NCI-H748 treated with DMSO at 0.1 percent for 48 hours (cell line): ENCODE measurements at regions not wholly inside any gene's neighbourhood (a gene's known extent, or its start where the extent isn't known, plus 50 kb on each side); places are given as distances from the start of the nearest gene placed in this dataset.
"Not testable (repeated sequence)": the region's sequence is repeated elsewhere in the genome, so short reads cannot be mapped to it uniquely, and the experiment has no call there.

Experiments
- DNase-seq: peaks from one replicate; lab custom pipeline; 2025; lab: John Stamatoyannopoulos, UW

DNA sequence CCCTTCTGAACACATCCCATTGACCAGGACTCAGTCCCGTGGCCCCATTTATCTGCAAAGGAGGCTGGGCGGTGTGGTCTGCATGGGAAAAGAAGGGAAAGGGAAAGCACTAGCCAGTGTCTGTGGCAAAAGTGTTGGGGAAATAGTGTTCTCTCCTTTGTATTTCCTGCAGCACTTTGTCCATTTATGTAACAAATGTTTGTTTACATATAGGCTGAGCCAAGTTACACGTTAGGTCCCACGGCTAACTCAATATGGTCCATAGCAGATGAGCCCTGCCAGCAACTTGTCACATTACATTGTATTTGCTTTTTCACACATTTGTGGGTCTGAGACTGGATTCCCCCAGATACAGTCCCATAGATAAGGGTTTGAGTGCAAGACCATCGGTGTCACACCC lies 260.5 kb downstream of the MSX2 start:
- no peak for DNase-seq

DNA sequence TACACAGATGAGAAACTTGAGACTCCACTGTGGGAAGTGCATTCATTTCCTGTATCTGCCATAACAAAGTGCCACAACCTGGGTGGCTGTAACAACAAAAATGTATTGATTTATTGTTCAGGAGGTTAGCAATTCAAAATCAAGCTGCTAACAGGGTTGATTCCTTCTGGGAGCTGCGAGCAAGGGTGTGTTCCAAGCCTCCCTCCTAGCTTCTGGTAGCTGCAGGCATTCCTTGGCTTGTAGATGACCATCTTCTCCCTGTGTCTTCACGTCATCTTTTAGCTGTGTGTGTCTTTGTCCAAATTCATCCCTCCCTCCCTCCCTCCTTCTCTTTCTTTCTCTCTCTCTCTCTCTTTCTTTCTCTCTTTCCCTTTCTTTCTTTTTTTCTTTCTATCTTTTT lies 258.1 kb downstream of the MSX2 start:
- no peak for DNase-seq

DNA sequence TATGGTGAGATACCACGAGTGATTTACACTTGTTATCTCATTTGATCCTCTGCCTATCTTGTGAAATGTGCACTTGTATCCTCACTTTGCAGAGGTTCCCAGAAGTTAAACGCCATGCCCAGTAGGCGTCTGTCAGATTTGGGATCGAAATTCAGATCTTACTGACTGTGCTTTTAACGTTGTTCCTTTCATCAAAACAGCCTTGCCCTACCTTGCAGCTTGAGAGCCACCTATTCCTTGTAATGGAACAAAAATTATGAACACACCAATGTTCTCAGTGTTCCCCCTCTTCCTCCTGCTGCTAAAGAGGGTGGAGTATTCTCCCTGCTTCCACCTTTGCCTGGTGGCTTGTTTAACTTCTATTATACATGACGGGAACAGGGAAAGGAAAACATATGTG lies 257.0 kb downstream of the MSX2 start:
- DNase-seq: no peak

DNA sequence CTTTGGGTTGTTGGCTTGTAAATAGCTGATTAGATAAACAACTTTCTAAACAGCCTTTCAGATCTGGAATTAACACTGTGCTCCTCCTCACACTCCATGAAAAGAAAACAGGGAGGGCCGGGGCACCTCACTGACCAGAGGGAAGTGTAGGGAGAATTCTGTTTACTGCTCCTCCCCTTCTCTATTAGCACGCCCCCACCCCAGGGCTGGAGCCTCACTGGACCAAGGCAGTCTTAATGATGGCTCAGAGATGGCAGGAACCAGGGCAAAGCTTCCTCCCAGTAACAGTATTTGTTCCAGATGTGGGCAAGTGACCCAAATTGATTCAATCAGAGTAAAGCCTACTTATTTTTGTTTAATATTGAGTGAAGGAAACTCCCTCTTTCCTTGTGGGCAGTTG lies 256.6 kb downstream of the MSX2 start:
- no peak for DNase-seq

DNA sequence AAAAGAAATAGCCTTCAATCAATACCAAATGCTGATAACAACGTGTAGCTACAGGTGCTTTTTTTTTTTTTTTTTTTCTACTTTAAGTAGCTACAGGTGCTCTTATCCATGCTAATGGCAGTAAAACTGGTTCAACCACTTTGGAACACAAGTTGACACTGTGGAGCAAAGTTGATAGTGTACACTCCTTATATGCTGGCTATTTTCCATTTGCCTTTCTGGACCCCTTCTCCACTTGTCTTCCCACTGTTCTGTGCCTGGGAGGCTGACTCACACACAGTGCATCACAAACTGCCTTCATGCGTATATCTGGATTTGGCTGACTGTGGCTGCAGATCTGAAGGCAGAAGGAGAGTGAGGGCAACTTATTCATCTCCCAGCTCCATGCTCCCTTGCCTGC lies 247.9 kb downstream of the MSX2 start:
- DNase-seq: peak; percentile 91

DNA sequence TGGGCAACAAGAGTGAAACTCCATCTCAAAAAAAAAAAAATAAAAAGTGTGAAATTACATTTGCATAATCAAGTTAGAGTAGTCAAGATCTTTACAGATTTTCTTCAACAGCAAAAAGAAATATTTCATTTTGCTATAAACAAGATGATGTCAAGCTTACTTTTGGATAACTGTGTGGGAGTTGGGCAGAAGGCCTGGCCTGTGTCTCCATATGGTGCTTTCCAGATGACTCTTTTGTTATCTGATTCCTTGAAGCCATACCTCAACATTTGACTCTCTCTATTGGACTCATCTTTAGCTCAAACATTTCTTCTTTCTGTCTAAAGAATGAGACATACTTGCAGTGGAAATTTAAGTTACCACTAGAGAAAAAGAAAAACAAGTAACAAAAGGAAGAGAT lies 246.8 kb downstream of the MSX2 start:
- DNase-seq: no peak

DNA sequence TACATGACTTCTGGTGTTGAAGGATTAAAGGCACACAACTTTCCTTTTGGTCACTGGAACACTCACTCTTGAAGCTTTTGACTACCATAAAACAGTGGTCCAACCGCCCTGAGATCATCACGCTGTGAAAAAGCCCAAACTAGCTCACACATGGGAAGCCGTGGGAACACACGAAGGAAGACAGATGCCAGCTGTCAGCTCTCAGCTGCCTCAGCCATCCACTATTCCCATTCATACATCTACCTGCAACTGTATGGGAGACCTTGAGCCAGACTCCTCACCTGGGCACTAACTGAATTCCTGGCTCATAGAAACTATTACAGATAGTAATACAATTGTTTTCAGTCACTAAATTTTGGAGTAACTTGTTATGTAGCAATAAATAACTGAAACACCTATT lies 246.1 kb downstream of the MSX2 start:
- DNase-seq: no peak

DNA sequence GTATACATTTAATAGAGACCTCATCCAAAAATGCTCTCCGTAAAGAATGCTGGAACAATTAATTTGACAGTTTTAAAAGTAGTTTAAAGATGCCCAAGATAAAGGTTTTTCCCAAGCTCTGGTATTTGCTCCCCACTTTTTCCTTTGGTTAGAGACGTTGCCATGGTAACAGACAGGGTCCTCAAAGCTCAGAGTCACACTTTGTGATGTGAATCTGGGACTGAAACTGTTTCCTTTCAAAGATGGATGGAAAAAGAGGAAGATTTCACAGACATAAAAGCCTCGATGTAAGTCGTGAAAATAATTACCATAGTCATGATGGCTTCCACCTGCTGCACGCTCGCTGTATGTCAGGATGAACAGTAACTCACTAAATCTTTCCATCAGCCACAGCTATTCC lies 229.5 kb downstream of the MSX2 start:
- DNase-seq: no peak

DNA sequence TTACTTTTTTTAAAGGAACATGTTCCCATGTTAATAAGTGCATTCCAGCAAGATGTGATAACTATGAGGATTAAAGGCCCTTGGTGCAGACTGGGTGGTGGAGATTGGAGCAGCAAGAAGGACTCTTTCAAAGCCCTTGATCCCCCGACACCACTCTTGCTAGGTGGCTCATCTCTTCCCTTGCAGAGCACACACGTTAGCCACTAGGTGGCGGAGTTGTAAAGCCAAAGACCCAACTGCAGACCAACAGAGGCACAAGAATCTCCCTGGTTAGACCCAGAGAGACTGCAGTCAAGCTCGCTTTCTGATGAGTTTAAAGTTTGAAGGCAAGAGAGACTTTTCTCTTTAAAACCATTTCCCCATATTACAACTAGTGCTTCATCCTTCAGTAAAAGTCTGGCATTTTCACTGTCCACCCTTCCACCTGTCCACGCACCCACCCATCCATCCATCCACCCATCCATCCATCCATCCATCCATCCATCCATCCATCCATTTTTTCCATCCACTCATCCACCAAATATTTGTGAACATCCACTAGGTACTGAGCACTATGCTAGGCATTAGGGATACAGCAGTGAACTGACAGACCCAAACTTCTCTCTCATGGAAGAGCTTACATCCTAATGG lies 226.9 kb downstream of the MSX2 start:
- DNase-seq: peak; percentile 56

DNA sequence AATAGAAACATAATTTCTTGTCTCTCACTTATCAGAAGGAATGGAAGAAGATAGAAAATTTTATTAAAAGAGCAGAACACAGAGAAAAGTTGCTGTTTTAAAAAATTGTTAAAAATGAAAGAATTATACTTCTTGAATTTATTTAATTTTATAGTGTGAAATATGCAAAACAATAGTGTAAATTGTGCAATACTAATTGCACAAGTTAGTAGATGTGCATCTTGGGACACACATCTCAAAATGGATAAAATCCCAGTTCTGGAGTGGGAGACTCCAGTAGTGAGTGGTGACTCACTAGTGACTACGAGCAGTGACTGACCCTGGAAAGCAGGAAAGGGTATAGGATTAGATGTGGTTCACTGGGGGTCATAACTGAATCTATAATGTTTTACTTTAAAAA lies 223.2 kb downstream of the MSX2 start:
- no peak for DNase-seq

DNA sequence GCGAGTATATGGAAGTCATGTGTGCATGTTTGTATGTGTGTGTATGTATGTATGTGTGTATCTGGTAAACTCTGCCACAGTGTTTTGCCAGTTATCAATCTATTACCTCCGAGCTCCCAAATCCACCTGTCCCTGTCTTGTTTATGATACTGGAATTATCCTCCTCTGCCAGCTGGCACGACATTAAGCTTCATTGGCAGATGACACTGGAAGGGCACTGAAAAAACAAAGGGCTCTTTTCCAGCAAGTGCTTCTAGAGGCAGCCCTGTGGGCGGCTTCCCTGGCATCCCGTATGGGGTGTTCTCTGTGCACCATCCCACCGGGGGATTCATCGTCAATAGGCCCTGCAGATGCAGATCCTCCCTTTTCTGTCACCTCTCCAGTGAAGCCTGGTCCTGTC lies 221.5 kb downstream of the MSX2 start:
- no peak for DNase-seq

DNA sequence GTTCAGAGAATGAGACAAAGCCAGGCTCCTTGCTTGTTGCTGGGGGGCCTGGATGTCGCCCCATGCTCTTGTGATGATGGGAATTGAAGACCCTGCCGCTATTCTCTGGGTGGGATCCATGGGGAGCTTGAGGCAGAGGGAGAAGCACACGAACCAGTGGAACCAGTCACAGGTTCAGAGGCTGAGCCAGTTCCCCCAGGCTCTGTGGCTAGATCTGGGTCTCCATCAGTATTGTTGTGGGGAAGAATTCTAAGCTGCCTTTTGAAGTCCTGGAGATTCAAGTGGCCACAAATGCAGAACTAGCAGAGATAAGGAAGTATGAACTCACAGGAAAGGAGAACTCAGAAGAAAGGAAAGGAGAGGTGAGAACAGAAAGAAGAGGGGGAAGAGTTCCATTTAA lies 219.4 kb downstream of the MSX2 start:
- DNase-seq: no peak

DNA sequence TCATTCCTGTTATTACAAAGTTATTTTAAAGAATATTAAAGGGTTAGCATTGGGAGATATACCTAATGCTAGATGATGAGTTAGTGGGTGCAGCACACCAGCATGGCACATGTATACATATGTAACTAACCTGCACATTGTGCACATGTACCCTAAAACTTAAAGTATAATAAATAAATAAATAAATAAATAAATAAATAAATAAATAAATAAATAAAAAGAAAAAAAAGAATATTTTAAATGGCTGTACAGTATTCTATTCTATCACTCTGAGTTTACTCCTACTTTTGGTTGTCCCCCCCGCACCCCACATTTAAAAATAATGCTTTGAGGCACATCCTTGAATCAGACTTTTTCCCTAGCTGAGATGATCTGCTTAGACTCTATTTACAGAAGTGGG lies 218.6 kb downstream of the MSX2 start:
- DNase-seq: not testable (repeated sequence)

DNA sequence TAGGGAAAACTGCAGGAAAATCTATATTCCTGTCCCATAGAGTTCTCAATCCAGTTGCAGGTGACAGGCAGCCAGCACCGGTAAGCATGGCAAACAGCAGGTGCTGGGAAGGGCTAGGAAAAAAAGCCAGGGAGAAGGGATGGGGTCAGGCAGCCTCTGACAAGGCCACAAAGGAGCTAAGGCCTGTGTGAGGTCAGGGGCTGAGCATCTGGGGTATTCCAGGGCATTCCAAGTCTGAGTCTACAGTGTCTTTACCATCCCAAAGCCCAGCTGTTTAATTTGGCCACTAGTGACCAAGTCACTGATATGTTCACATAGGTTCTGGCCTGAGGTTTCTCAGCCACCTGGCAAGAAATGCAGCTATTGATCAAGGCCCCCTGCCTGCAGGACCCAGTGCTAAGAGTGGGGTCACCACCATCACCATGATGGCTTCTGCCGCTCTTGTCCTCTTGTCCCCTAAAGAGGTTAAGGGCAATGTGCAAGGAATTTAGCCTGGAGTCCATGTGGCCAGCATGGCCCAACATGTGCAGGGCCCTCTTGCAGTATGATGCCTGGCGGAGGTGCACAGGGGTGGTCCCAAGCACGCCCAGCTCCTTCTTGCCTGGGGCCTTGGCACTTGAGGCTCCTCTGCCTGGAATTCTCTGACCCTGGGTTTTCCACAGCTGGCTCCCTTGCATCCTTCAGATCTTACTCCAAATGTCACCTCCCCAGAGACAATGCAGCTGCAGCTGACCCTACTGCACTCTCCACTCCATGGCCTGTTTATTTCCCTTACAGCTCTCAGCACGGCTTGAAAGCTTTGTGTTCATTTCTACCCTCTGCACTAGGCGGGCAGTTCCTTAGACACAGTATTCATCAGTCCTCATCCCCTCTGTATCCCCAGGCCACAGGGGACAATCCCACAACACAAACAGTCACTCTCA lies 213.1 kb downstream of the MSX2 start:
- DNase-seq: no peak

DNA sequence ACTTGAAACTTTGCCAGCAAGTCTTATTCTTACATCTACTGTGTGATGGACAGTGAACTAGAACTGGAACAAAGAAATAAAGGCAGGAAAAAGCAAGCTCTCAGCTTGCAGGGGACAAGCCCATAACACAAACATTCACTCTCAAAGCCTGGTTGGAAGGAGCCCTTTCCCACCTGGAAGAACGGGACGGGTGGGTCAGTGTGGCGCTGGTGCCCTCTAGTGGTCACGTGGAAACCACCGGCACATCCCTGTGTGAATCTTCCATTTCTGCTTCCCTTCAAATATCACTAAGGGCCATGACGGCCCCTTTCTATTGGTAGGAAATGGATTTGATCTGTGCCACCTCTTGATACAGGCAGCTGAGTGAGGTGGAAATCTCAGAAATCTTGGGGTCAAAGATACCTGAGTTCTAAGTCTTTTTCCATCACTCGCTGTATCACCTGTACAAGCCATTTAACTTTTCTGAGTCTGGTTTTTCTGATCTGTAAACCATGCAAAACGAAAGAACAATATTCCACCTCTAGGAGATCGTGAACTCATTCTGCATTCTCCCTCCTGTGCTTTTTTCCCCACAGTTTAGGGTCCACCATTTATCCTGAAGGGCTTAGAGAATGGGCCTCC lies 211.6 kb downstream of the MSX2 start:
- peak; percentile 68 for DNase-seq

DNA sequence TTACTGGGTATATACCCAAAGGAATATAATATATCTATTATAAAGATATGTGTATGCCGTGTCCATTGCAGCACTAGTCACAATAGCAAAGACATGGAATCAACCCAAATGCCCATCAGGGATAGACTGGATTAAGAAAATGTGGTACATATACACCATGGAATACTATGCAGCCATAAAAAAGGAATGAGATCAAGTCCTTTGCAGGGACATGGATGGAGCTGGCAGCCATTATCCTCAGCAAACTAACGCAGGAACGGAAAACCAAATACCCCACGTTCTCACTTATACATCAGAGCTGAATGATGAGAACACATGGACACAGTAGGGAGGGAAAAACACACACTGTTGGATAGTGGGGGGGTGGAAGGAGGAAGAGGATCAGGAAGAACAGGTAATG lies 206.7 kb downstream of the MSX2 start:
- not testable (repeated sequence) for DNase-seq

DNA sequence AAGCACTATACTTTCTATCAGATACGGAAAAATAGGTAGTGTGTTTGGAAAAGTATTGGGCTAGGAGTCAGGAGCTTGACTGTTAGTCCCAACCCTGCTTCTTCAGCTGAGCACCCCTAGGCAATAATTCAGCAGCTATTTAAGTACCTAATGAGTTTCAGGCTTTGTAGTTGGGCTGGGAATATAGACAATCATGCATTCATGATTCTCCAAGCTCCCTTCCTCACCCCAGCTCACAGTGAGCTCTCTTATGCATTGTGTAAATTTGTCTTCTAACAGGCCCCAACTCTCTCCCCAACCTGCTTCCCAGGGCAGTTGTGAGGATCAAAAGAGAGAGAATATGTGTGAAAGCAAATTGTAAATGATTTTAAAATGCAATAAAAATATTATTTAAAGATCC lies 201.2 kb downstream of the MSX2 start:
- no peak for DNase-seq

DNA sequence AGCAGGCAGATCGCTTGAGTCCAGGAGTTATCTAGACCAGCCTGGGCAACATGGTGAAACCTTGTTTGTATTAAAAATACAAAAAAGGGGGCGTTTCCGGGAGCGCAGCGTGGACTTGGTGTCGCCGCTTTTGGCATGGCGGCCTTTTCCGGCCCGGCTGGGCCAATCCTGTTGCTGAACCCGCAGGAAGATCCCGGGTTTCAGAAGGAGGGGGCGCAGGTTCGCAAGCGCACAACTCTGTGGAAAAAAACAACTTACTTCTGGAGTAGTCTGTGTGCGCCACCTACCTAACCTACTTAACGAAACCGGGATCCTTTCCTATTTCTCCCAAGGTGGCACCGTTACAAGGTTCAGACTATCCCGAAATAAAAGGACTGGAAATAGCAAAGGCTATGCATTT lies 198.6 kb downstream of the MSX2 start:
- DNase-seq: no peak

DNA sequence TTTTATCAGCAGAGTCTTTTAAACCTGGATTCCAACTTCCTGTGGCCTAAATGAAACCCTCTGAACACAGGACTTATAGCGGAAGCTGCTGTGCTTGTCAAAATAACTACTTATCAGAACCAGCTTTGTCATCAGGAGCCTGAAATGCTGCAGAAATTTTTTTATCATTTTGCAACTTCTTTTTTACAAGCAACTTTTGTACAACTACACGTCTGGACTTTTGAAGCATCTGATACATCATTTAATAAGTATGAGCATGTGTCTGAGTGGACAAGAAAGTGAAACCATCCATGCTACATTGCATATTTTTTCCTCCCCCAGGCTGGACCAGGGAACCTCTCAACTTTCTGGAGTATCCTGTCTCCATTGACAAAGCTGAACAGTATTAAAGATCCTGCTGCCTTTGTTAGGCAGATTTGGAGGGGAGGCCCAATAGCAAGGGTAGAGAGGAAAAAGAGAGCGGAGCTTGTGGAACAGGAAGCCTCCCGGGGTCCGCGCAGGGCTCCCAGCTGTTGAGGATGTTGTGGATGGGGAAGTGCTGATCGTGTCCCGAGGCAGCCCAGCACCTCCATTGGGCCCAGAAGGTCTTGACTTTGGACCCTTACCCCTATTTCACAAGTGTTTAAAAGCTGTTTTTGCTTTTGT lies 196.6 kb downstream of the MSX2 start:
- DNase-seq: no peak

DNA sequence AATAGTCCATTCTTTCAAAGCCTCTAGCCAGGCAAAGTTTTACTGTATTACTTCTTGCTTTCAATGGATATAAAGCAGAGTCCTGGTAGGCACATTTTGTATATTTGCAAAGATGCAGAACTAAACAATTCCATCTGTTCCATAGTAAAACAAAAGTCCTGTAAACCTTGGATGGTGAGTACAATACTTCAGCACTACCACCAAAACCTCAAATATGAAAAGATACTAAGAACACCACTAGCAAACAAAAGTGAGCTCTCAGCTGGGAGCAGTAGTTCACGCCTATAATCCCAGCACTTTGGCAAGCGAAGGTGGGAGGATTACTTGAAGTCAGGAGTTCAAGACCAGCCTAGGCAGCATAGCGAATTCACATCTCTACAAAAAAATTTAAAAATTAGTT lies 195.0 kb downstream of the MSX2 start:
- no peak for DNase-seq

DNA sequence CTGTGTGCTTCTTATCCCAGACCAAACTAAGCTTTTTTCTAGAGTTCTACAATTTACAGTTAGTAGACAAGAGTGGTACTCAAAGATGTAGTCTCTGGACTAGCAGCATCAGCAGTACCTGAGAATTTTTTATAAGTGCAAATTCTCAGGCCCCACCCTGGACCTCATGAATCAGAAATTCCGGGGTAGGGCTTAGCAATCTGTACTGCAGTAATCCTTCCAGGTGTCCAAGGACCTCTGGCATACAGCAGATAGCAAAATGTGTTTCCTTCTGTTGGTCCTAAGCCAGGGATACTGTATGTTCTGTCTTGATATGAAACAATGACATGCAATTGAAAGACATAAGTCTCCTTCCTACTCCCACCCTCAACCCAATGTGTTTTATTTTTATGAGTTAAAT lies 194.3 kb downstream of the MSX2 start:
- DNase-seq: no peak

DNA sequence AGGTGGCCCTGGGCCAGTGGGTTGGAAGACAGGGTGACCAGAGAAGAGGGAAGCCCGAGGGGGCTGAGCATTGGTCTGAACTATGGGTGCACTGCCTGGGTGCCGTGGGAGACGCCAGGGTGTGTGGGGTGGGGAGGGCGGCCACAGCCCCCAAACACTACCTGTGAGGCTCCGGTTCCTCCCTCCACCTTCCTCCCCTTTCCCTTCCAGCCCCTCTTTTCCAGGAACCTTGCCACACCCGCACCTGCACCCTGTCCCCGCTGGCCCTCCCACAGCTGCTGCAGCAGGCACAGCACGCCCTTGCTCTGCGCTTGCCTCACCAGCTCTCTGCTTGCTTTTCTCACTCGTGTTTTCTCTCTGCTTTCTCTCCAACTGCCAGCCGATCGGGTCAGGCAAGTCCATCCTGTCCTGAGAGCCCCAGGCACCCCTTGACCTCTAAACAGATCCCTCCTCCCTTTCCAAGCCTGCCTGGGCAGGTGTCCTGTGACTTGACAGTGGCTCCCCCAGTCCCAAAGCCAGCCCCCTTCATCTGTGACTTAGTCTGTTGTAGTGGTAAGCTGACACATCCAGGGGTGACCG lies 193.7 kb downstream of the MSX2 start:
- DNase-seq: no peak
